CD14-positive monocyte (primary cell): ENCODE measurements at regions not wholly inside any gene's neighbourhood (a gene's known extent, or its start where the extent isn't known, plus 50 kb on each side); places are given as distances from the start of the nearest gene placed in this dataset.

Experiments
- DNase-seq, 3 donors: peaks; one replicate each; pipeline ENCODE4 v3.0.0-alpha.2; 2011 to 2022
- H2AFZ ChIP-seq: 2 replicates; pipeline ENCODE4 v1.6.0; 2012; ENCODE audit warnings: mild to moderate bottlenecking, low read depth, low read length, inconsistent platforms; ENCODE audit not compliant: insufficient read depth, poor library complexity, severe bottlenecking
- H3K27ac ChIP-seq, 2 donors: 1 replicate in 1 of 2; 2 replicates in 1 of 2; pipeline ENCODE4 v1.5.1; 2012 to 2013; ENCODE audit warnings: low read length in 2 of 2, control low read depth in 1 of 2, inconsistent platforms in 1 of 2, low read depth in 1 of 2, mild to moderate bottlenecking in 1 of 2
- H3K27me3 ChIP-seq, 2 donors: one replicate each; pipeline versions ENCODE4 v1.6.0 to v1.6.1; 2011 to 2013; ENCODE audit warnings: low read length in 2 of 2; ENCODE audit not compliant: control insufficient read depth in 2 of 2, insufficient read depth in 2 of 2
- H3K36me3 ChIP-seq, 2 donors: replicated peaks in 1 of 2; 1 replicate in 1 of 2; 2 replicates in 1 of 2; pipeline versions ENCODE4 v1.5.1 to v1.6.1; 2012 to 2013; ENCODE audit warnings: low read length in 2 of 2, control low read depth in 1 of 2, inconsistent platforms in 1 of 2, mild to moderate bottlenecking in 1 of 2; ENCODE audit not compliant: insufficient read depth in 2 of 2, control insufficient read depth in 1 of 2
- H3K4me1 ChIP-seq, 2 donors: 1 replicate in 1 of 2; 2 replicates in 1 of 2; pipeline versions ENCODE4 v1.5.1 to v1.6.1; 2012 to 2013; ENCODE audit warnings: low read length in 2 of 2, control low read depth in 1 of 2, inconsistent platforms in 1 of 2, mild to moderate bottlenecking in 1 of 2, moderate library complexity in 1 of 2; ENCODE audit not compliant: insufficient read depth in 2 of 2, control insufficient read depth in 1 of 2
- H3K4me2 ChIP-seq: replicated peaks from 2 replicates; pipeline ENCODE3; 2012; ENCODE audit warnings: low read length, moderate library complexity, mild to moderate bottlenecking; ENCODE audit not compliant: poor library complexity, severe bottlenecking; ENCODE audit errors: extremely low read depth
- H3K4me3 ChIP-seq, 3 experiments: fragments of 200-600 bp in 1 of 3; sonication (generic) in 1 of 3; replicated peaks in 1 of 3; 1 replicate in 2 of 3; 2 replicates in 1 of 3; pipeline ENCODE4 v1.5.1; 2011 to 2013; ENCODE audit warnings: low read length in 3 of 3, mild to moderate bottlenecking in 3 of 3, control low read depth in 2 of 3, low read depth in 2 of 3, inconsistent platforms in 1 of 3, moderate library complexity in 1 of 3
- H3K79me2 ChIP-seq: 2 replicates; pipeline ENCODE4 v1.6.0; 2012; ENCODE audit warnings: mild to moderate bottlenecking, control low read depth, inconsistent platforms, low read length, moderate library complexity; ENCODE audit not compliant: insufficient read depth
- H3K9ac ChIP-seq: 2 replicates; pipeline ENCODE4 v1.6.0; 2017; ENCODE audit warnings: low read length, mild to moderate bottlenecking; ENCODE audit not compliant: insufficient read depth, poor library complexity, severe bottlenecking
- H3K9me3 ChIP-seq, 2 donors: replicated peaks in 1 of 2; 1 replicate in 1 of 2; 2 replicates in 1 of 2; pipeline versions ENCODE4 v1.5.1 to v1.6.1; 2012 to 2013; ENCODE audit warnings: low read length in 2 of 2, control low read depth in 1 of 2; ENCODE audit not compliant: control insufficient read depth in 1 of 2, insufficient read depth in 1 of 2
- H4K20me1 ChIP-seq: 2 replicates; pipeline ENCODE4 v1.6.0; 2012; ENCODE audit warnings: mild to moderate bottlenecking, low read length, control low read depth, moderate library complexity; ENCODE audit not compliant: insufficient read depth
- H3K27ac Mint-ChIP-seq, 7 donors: one replicate each; pipeline ENCODE4 v1.8.0; 2020; ENCODE audit warnings: mild to moderate bottlenecking in 7 of 7, mixed read lengths in 7 of 7, moderate library complexity in 6 of 7, inconsistent platforms in 2 of 7
- H3K27me3 Mint-ChIP-seq, 3 donors: one replicate each; pipeline ENCODE4 v1.8.0; 2021 to 2022; ENCODE audit warnings: low read depth in 3 of 3, mild to moderate bottlenecking in 3 of 3, mixed read lengths in 3 of 3, moderate library complexity in 3 of 3, inconsistent platforms in 1 of 3
- H3K36me3 Mint-ChIP-seq, 2 donors: one replicate each; pipeline ENCODE4 v1.8.0; 2020; ENCODE audit warnings: mixed read lengths in 2 of 2, inconsistent platforms in 1 of 2, mild to moderate bottlenecking in 1 of 2
- H3K4me1 Mint-ChIP-seq: one replicate; pipeline ENCODE4 v1.8.0; 2020; ENCODE audit warnings: mild to moderate bottlenecking, mixed read lengths
- H3K4me3 Mint-ChIP-seq, 2 donors: one replicate each; pipeline ENCODE4 v1.8.0; 2020; ENCODE audit warnings: mild to moderate bottlenecking in 2 of 2, mixed read lengths in 2 of 2, moderate library complexity in 1 of 2
- H3K9me3 Mint-ChIP-seq, 7 donors: one replicate each; pipeline ENCODE4 v1.8.0; 2020 to 2022; ENCODE audit warnings: mixed read lengths in 7 of 7, mild to moderate bottlenecking in 6 of 7, moderate library complexity in 6 of 7, inconsistent platforms in 2 of 7
- CTCF ChIP-seq: fragments of 200-600 bp; IDR thresholded peaks from one replicate; pipeline ENCODE4 v1.8.0; 2022; ENCODE audit warnings: antibody characterized with exemption, mild to moderate bottlenecking
- WGBS: methylation state at CpG from one replicate; pipeline ENCODE4 v1.1.5; 2013; ENCODE audit warnings: missing lambda C conversion rate; ENCODE audit not compliant: insufficient coverage; 5-methylcytosine and 5-hydroxymethylcytosine counted together
- intact Hi-C, 2 donors: fragments of 100-400 bp; cut with micrococcal nuclease; formaldehyde crosslinking; loops; one replicate each; pipeline versions ENCODE4 v1.15.0 to v1.15.1; 2023

- no CpG with 5 or more reads among the region's 3 CpGs for WGBS
- H3K9me3 ChIP-seq = no peaks in the 10 kb centered on the region
- no peak overlapping the region for H3K27ac ChIP-seq
- H4K20me1 ChIP-seq = no peaks in the 10 kb centered on the region
- H3K27me3 Mint-ChIP-seq = peaks cover 3 to 27% (median 23%) of the 10 kb centered on the region in 3 donors
- no peaks in the 10 kb centered on the region for H3K79me2 ChIP-seq
- H3K36me3 ChIP-seq = no peaks in the 10 kb centered on the region
- H3K4me1 Mint-ChIP-seq = peaks cover 2% of the 10 kb centered on the region
- H3K9ac ChIP-seq = no peak overlapping the region
- no peak overlapping the region for H2AFZ ChIP-seq
- H3K4me3 Mint-ChIP-seq = peak overlapping the region in 1 of 2 donors; percentile 2
- no peak overlapping the region for H3K4me3 ChIP-seq
- intact Hi-C loops = no loop called here
- H3K27ac Mint-ChIP-seq = no peak overlapping the region
- DNase-seq = no peak
- no peak overlapping the region for H3K4me2 ChIP-seq
- no peak for TF ChIP-seq CTCF
- no peaks in the 10 kb centered on the region for H3K36me3 Mint-ChIP-seq
- H3K4me1 ChIP-seq = no peaks in the 10 kb centered on the region
- H3K27me3 ChIP-seq = peaks cover 4 to 20% of the 10 kb centered on the region in 2 donors
- H3K9me3 Mint-ChIP-seq = peaks cover 0 to 6% (median 2%) of the 10 kb centered on the region in 7 donors
Measured at GRCh38 chr3:14295037-14295436, 107.4 kb upstream of the SLC6A6 start.

GRCh38 chr3:14295801-14296200, 106.6 kb upstream of the SLC6A6 start:
- Histone ChIP-seq H4K20me1 (no peaks in the 10 kb centered on the region), H3K36me3 (no peaks in the 10 kb centered on the region), H3K4me3 (no peak overlapping the region), H2AFZ (no peak overlapping the region), H3K4me2 (no peak overlapping the region), H3K4me1 (no peaks in the 10 kb centered on the region), H3K9ac (no peak overlapping the region), H3K79me2 (no peaks in the 10 kb centered on the region), H3K27ac (no peak overlapping the region), H3K27me3 (peaks cover 4 to 20% of the 10 kb centered on the region in 2 donors), H3K9me3 (no peaks in the 10 kb centered on the region)
- H3K27me3 Mint-ChIP-seq = peaks cover 3 to 24% (median 23%) of the 10 kb centered on the region in 3 donors
- H3K4me1 Mint-ChIP-seq = peaks cover 2% of the 10 kb centered on the region
- no peak for TF ChIP-seq CTCF
- H3K4me3 Mint-ChIP-seq = no peak overlapping the region
- no peak overlapping the region for H3K27ac Mint-ChIP-seq
- no peaks in the 10 kb centered on the region for H3K36me3 Mint-ChIP-seq
- peaks cover 0 to 6% (median 2%) of the 10 kb centered on the region in 7 donors for H3K9me3 Mint-ChIP-seq
- intact Hi-C loops = no loop called here
- DNase-seq = no peak
- no CpG with 5 or more reads among the region's 5 CpGs for WGBS
